ENCODE measurements at regions not wholly inside any gene's neighbourhood (a gene's known extent, or its start where the extent isn't known, plus 50 kb on each side); places are given as distances from the start of the nearest gene placed in this dataset.

DNA sequence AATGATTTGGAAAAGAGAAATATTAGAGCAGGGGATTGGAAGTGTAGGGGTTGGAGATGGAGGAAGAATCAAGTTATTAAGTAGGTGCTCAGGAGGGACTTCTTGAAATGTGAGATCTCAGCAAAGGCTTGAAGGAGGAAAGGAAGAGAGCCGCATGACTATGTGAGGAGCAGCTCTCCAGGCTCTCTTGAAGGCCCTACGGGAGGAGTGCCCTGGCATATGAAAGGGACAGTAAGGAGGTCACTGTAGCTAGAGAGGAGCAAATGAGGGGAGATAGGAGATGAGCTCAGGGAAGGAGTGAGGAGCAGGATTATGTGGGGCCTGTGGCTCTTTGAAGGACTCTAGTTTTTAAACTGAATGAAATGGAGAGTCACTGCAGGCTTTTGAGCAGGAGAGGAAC, 181.1 kb upstream of the NABP1 start:
- TF ChIP-seq, protein P1, sequence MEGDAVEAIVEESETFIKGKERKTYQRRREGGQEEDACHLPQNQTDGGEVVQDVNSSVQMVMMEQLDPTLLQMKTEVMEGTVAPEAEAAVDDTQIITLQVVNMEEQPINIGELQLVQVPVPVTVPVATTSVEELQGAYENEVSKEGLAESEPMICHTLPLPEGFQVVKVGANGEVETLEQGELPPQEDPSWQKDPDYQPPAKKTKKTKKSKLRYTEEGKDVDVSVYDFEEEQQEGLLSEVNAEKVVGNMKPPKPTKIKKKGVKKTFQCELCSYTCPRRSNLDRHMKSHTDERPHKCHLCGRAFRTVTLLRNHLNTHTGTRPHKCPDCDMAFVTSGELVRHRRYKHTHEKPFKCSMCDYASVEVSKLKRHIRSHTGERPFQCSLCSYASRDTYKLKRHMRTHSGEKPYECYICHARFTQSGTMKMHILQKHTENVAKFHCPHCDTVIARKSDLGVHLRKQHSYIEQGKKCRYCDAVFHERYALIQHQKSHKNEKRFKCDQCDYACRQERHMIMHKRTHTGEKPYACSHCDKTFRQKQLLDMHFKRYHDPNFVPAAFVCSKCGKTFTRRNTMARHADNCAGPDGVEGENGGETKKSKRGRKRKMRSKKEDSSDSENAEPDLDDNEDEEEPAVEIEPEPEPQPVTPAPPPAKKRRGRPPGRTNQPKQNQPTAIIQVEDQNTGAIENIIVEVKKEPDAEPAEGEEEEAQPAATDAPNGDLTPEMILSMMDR (IDR thresholded peaks at IDR 0.05), result no peak
- TF ChIP-seq POLR2A (IDR thresholded peaks at IDR 0.05), result no peak

Data from lower leg skin (tissue), 3 donors.